Large intestine (tissue), 3 donors: ENCODE measurements at regions not wholly inside any gene's neighbourhood (a gene's known extent, or its start where the extent isn't known, plus 50 kb on each side); places are given as distances from the start of the nearest gene placed in this dataset.

ENCODE experiments used
- DNase-seq, 2 donors: peaks; one replicate each; pipeline versions ENCODE4 v3.0.0 to v3.0.0-alpha.2; 2013
- H3K27ac ChIP-seq: one replicate; pipeline ENCODE4 v1.5.1; 2013; ENCODE audit warnings: low read length
- H3K27me3 ChIP-seq: 2 replicates; pipeline ENCODE4 v1.6.1; 2013; ENCODE audit warnings: low read length; ENCODE audit not compliant: control insufficient read depth, insufficient read depth
- H3K36me3 ChIP-seq: 2 replicates; pipeline ENCODE4 v1.6.1; 2013; ENCODE audit warnings: low read length; ENCODE audit not compliant: control insufficient read depth, insufficient read depth
- H3K4me1 ChIP-seq: one replicate; pipeline ENCODE4 v1.6.1; 2013; ENCODE audit warnings: low read length; ENCODE audit not compliant: control insufficient read depth, insufficient read depth
- H3K4me3 ChIP-seq: one replicate; pipeline ENCODE4 v1.5.1; 2013; ENCODE audit warnings: low read length
- H3K9me3 ChIP-seq: one replicate; pipeline ENCODE4 v1.6.1; 2013; ENCODE audit warnings: mild to moderate bottlenecking, low read depth, low read length, moderate library complexity; ENCODE audit not compliant: control insufficient read depth
- WGBS: methylation state at CpG from one replicate; pipeline ENCODE4 v1.1.5; 2013; ENCODE audit warnings: low lambda C conversion rate; ENCODE audit not compliant: insufficient coverage; 5-methylcytosine and 5-hydroxymethylcytosine counted together

- no peak for DNase-seq
- H3K4me1 ChIP-seq = no peaks in the 10 kb centered on the region
- WGBS = 60% methylated on average over 1 of the region's 3 CpGs
- no peak overlapping the region for H3K27ac ChIP-seq
- no peaks in the 10 kb centered on the region for H3K9me3 ChIP-seq
- no peaks in the 10 kb centered on the region for H3K36me3 ChIP-seq
- peaks cover 5% of the 10 kb centered on the region for H3K27me3 ChIP-seq
- no peak overlapping the region for H3K4me3 ChIP-seq
Observed at GRCh38 chr9:70478963-70479641, 64.6 kb upstream of the KLF9 start.

GRCh38 chr9:70477907-70478480 lies 63.5 kb upstream of the KLF9 start:
- Histone ChIP-seq H3K27ac (no peak overlapping the region), H3K4me1 (no peaks in the 10 kb centered on the region), H3K9me3 (no peaks in the 10 kb centered on the region), H3K36me3 (no peaks in the 10 kb centered on the region), H3K4me3 (no peak overlapping the region), H3K27me3 (peaks cover 5% of the 10 kb centered on the region)
- no CpG with 5 or more reads among the region's 2 CpGs for WGBS
- no peak for DNase-seq

GRCh38 chr9:70477146-70477745 lies 62.8 kb upstream of the KLF9 start:
- no peak for DNase-seq
- H3K27ac ChIP-seq = no peak overlapping the region
- H3K9me3 ChIP-seq = no peaks in the 10 kb centered on the region
- peaks cover 5% of the 10 kb centered on the region for H3K27me3 ChIP-seq
- H3K4me3 ChIP-seq = no peak overlapping the region
- H3K36me3 ChIP-seq = no peaks in the 10 kb centered on the region
- no peaks in the 10 kb centered on the region for H3K4me1 ChIP-seq
- no CpG with 5 or more reads among the region's 5 CpGs for WGBS

DNA sequence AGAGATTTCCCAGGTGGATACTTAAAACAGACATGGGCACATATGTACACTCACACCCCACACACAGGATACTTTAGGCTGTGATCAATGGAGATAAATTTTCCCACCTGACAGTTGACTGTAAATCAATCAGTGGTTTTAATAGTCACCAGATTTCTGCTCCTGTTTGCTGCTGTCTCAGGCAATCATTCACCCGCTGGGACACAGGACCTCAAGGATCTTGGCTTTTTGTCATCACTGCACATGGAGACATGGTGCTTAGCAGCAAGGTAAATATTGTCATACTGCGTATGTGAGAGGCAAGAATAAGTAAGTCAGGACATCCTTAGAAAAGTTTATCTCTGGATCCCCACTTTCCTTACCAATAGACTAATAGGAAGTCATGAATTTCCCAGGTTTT lies 60.8 kb upstream of the KLF9 start:
- peaks cover 8% of the 10 kb centered on the region for H3K4me1 ChIP-seq
- no peak for DNase-seq
- no peaks in the 10 kb centered on the region for H3K36me3 ChIP-seq
- peaks cover 5% of the 10 kb centered on the region for H3K27me3 ChIP-seq
- no peaks in the 10 kb centered on the region for H3K9me3 ChIP-seq
- no peak overlapping the region for H3K4me3 ChIP-seq
- 40% methylated on average over 1 of the region's 2 CpGs for WGBS
- H3K27ac ChIP-seq = no peak overlapping the region

DNA sequence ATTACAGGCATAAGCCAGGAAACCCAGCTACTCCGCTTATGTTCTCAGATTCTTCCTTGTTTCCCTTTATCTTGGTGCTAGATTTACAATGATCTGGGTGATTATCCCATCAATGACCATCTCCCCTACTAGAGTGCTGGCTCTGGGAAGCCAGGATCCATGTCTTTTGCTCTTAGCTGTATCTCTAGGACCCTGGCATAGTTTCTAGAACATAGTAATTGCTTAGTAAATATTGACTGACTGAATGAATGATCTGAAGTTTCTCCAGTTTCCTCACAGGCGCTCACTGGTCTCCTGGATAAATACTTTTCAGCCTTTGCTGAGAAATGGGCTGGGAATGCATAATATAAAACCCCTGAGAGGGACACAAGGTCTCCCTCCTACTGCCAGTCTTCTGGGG lies 60.0 kb upstream of the KLF9 start:
- no CpG with 5 or more reads among the region's 2 CpGs for WGBS
- peaks cover 12% of the 10 kb centered on the region for H3K4me1 ChIP-seq
- DNase-seq = no peak

DNA sequence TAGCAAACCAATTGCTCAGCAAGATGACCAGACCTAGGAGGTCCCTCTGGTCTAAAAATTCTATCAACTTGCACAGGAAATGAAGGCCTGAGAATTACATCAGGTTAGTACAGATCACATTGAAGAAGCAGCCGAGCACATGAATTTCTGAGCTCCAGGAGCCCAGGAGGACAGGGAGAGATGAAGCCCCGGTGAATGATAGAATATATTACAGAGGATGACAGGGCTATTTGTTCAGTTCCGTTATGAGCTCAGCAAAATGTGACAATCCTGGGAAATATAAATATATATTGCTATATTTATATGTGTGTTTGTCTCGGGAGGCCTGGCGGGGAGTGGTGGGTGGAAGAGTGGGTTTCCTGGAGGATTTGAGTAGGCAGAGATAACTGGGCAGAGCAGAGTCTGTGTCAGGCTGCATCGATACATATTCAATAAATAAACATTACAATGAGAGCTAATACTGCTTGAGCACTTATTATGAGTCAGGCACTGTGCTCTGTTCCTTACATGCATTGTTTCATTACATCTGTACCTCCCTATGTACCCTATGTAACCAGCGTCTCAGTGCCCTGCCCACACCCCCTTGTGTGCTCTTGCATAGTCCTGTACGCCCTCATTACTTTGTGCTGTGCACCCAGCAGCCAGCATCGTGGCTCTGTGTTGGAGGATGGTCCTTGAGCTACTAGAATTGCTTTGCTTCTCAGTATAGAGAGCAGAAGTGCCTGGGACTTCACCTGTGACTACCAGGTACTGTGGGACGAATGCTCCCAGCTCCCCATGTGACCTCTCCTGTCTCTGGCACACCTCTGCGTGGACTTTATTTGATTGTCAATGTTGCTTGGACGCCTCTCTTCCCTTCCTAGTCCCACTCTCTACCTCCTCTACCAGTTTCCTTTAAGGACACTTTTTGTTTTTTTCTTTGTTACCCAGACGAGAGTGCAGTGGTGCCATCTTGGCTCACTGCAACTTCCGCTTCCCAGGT lies 58.1 kb upstream of the KLF9 start:
- no peaks in the 10 kb centered on the region for H3K36me3 ChIP-seq
- WGBS = 62% methylated on average over 3 of the region's 14 CpGs
- H3K4me3 ChIP-seq = no peak overlapping the region
- H3K27ac ChIP-seq = no peak overlapping the region
- no peak for DNase-seq
- peaks cover 12% of the 10 kb centered on the region for H3K4me1 ChIP-seq
- peaks cover 5% of the 10 kb centered on the region for H3K27me3 ChIP-seq
- no peaks in the 10 kb centered on the region for H3K9me3 ChIP-seq

More for the DNA sequence above, 60.0 kb upstream of the KLF9 start:
- no peaks in the 10 kb centered on the region for H3K9me3 ChIP-seq
- H3K27ac ChIP-seq = no peak overlapping the region
- H3K27me3 ChIP-seq = peaks cover 5% of the 10 kb centered on the region
- H3K4me3 ChIP-seq = no peak overlapping the region
- no peaks in the 10 kb centered on the region for H3K36me3 ChIP-seq

DNA sequence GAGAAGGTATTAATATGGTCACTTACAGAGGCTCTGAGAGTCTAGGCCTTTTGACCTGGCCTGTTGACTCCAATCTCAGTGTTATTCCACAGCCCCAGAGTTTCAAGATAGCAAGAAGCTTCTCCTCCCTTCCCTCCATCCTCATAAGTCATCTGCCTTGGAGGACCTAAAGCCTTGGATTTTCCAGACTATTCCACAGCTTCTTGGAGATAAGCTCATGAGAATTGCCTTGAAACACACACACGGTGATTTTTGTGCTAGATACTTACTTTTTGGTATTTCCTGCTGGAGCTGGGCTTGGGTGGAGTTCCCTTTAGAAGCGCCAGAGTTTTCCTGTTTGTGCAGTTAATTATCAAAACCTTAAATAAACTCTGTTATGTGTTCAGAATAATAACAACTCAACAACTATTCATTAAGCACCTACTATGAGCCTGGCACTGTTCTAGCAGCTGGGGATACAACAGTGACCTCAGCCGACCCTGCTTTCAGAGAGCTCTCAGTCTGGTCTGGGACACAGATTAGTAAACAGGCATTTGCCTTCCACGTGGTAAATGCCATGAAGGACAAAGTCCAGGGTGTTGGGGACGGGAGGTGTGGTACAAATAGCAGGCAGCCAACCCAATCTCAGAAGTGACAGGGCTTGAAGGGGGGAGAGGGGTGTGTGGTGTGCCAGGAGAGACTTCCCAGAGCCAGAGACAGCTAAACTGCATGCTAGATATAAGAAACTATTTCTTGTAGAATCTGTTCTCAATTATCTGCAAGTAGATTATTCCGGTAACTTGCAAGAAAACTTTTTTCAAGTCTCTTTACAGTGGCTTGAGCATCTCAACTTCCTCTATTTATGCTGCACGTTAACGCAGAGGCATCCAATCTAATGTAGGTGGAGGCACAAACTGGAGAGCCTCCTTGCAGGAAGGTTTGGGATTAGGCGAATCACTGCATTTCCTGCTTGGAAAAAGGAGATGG lies 55.9 kb upstream of the KLF9 start:
- no peak overlapping the region for H3K27ac ChIP-seq
- peaks cover 12% of the 10 kb centered on the region for H3K4me1 ChIP-seq
- H3K27me3 ChIP-seq = peaks cover 4% of the 10 kb centered on the region
- no CpG with 5 or more reads among the region's 9 CpGs for WGBS
- peak; percentile 62 to 85 for DNase-seq
- H3K4me3 ChIP-seq = no peak overlapping the region
- H3K9me3 ChIP-seq = no peaks in the 10 kb centered on the region
- H3K36me3 ChIP-seq = no peaks in the 10 kb centered on the region

- H3K36me3 ChIP-seq = no peaks in the 10 kb centered on the region
- DNase-seq = no peak
- no peaks in the 10 kb centered on the region for H3K9me3 ChIP-seq
- H3K4me3 ChIP-seq = no peak overlapping the region
- H3K27ac ChIP-seq = no peak overlapping the region
- WGBS = 100% methylated on average over 1 of the region's 3 CpGs
- H3K4me1 ChIP-seq = peaks cover 12% of the 10 kb centered on the region
- peaks cover 4% of the 10 kb centered on the region for H3K27me3 ChIP-seq
Observed at GRCh38 chr9:70468291-70468690, 53.8 kb upstream of the KLF9 start.

GRCh38 chr9:70466976-70467561 lies 52.6 kb upstream of the KLF9 start:
- no peak for DNase-seq
- WGBS = no CpG with 5 or more reads among the region's 6 CpGs
- Histone ChIP-seq H3K36me3 (no peaks in the 10 kb centered on the region), H3K4me3 (no peak overlapping the region), H3K9me3 (no peaks in the 10 kb centered on the region), H3K4me1 (peaks cover 12% of the 10 kb centered on the region), H3K27ac (no peak overlapping the region), H3K27me3 (peaks cover 4% of the 10 kb centered on the region)
